ENCODE measurements at regions not wholly inside any gene's neighbourhood (a gene's known extent, or its start where the extent isn't known, plus 50 kb on each side); places are given as distances from the start of the nearest gene placed in this dataset.

DNA sequence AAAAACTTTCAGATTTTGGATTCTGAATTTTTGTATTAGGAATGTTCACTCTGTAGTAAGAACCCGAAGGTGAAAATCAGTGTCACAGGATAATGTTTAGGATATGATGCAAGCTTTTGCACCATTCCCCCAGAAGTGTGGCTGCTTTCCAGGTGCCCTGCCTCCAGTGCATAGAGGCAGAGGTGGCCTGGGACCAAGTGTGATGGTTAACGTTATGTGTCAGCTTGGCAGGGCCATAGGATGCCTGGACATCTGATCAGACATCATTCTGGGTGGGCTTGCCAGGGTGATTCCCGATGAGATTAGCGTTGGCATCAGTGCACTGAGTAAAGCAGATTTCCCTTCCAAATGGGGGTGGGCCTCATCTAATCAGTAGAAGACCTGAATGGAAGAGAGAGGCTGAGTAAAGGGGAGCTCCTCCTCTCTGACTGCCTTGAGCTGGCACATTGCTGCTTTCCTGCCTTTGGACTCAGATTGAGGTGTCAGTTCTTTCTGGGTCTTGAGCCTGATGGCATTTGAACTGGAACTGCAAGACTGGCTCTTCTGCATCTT is 177.4 kb upstream of the HS6ST1 start:
- H3K4me1 Mint-ChIP-seq, result peaks cover 35% of the 10 kb centered on the region
- TF ChIP-seq FOXP4 (CRISPR knock-in tag; IDR thresholded peaks at IDR 0.05), result no peak
- TF ChIP-seq, protein P1, sequence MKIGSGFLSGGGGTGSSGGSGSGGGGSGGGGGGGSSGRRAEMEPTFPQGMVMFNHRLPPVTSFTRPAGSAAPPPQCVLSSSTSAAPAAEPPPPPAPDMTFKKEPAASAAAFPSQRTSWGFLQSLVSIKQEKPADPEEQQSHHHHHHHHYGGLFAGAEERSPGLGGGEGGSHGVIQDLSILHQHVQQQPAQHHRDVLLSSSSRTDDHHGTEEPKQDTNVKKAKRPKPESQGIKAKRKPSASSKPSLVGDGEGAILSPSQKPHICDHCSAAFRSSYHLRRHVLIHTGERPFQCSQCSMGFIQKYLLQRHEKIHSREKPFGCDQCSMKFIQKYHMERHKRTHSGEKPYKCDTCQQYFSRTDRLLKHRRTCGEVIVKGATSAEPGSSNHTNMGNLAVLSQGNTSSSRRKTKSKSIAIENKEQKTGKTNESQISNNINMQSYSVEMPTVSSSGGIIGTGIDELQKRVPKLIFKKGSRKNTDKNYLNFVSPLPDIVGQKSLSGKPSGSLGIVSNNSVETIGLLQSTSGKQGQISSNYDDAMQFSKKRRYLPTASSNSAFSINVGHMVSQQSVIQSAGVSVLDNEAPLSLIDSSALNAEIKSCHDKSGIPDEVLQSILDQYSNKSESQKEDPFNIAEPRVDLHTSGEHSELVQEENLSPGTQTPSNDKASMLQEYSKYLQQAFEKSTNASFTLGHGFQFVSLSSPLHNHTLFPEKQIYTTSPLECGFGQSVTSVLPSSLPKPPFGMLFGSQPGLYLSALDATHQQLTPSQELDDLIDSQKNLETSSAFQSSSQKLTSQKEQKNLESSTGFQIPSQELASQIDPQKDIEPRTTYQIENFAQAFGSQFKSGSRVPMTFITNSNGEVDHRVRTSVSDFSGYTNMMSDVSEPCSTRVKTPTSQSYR (CRISPR knock-in tag; IDR thresholded peaks at IDR 0.05), result no peak
- no peak for TF ChIP-seq ETV6 (CRISPR knock-in tag; IDR thresholded peaks at IDR 0.05)
- TF ChIP-seq, protein P2, sequence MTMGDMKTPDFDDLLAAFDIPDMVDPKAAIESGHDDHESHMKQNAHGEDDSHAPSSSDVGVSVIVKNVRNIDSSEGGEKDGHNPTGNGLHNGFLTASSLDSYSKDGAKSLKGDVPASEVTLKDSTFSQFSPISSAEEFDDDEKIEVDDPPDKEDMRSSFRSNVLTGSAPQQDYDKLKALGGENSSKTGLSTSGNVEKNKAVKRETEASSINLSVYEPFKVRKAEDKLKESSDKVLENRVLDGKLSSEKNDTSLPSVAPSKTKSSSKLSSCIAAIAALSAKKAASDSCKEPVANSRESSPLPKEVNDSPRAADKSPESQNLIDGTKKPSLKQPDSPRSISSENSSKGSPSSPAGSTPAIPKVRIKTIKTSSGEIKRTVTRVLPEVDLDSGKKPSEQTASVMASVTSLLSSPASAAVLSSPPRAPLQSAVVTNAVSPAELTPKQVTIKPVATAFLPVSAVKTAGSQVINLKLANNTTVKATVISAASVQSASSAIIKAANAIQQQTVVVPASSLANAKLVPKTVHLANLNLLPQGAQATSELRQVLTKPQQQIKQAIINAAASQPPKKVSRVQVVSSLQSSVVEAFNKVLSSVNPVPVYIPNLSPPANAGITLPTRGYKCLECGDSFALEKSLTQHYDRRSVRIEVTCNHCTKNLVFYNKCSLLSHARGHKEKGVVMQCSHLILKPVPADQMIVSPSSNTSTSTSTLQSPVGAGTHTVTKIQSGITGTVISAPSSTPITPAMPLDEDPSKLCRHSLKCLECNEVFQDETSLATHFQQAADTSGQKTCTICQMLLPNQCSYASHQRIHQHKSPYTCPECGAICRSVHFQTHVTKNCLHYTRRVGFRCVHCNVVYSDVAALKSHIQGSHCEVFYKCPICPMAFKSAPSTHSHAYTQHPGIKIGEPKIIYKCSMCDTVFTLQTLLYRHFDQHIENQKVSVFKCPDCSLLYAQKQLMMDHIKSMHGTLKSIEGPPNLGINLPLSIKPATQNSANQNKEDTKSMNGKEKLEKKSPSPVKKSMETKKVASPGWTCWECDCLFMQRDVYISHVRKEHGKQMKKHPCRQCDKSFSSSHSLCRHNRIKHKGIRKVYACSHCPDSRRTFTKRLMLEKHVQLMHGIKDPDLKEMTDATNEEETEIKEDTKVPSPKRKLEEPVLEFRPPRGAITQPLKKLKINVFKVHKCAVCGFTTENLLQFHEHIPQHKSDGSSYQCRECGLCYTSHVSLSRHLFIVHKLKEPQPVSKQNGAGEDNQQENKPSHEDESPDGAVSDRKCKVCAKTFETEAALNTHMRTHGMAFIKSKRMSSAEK (CRISPR knock-in tag; IDR thresholded peaks at IDR 0.05; ENCODE audit: borderline replicate concordance), result no peak
- ChIA-PET CTCF (interaction anchor here (1.4 kb wide), 1 partner anchor 9 kb away, joined by 5 read pairs; no protein-coding TSS in a partner anchor), POLR2A (no interaction called here)
- H3K9me3 Mint-ChIP-seq, result no peaks in the 10 kb centered on the region
- no peak for ATAC-seq
- H3K27ac Mint-ChIP-seq, result no peak overlapping the region
- no peak for DNase-seq (ENCODE audit: low spot score)
- H3K27me3 Mint-ChIP-seq (ENCODE audit: low read depth), result no peaks in the 10 kb centered on the region
- H3K36me3 Mint-ChIP-seq, result no peaks in the 10 kb centered on the region
- no peak overlapping the region for H3K4me3 Mint-ChIP-seq

- Mint-ChIP-seq H3K4me1 (peaks cover 29% of the 10 kb centered on the region), H3K36me3 (no peaks in the 10 kb centered on the region), H3K4me3 (no peak overlapping the region), H3K9me3 (no peaks in the 10 kb centered on the region), H3K27me3 (ENCODE audit: low read depth) (no peaks in the 10 kb centered on the region), H3K27ac (no peak overlapping the region)
- ChIA-PET CTCF (interaction anchor here (1.4 kb wide), 1 partner anchor 10 kb away, joined by 5 read pairs; no protein-coding TSS in a partner anchor), POLR2A (no interaction called here)
- no peak for ATAC-seq
- TF ChIP-seq, protein P3, sequence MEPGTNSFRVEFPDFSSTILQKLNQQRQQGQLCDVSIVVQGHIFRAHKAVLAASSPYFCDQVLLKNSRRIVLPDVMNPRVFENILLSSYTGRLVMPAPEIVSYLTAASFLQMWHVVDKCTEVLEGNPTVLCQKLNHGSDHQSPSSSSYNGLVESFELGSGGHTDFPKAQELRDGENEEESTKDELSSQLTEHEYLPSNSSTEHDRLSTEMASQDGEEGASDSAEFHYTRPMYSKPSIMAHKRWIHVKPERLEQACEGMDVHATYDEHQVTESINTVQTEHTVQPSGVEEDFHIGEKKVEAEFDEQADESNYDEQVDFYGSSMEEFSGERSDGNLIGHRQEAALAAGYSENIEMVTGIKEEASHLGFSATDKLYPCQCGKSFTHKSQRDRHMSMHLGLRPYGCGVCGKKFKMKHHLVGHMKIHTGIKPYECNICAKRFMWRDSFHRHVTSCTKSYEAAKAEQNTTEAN (CRISPR knock-in tag; IDR thresholded peaks at IDR 0.05), result no peak
- TF ChIP-seq JUN (CRISPR knock-in tag; IDR thresholded peaks at IDR 0.05), result no peak
- TF ChIP-seq E2F5 (CRISPR knock-in tag; IDR thresholded peaks at IDR 0.05), result no peak
- TF ChIP-seq TEAD1 (CRISPR knock-in tag; IDR thresholded peaks at IDR 0.05), result no peak
- TF ChIP-seq CBFB (CRISPR knock-in tag; IDR thresholded peaks at IDR 0.05; ENCODE audit: low read depth), result no peak
- TF ChIP-seq HMGA2 (CRISPR knock-in tag; IDR thresholded peaks at IDR 0.05), result no peak
- no peak for TF ChIP-seq TEAD4 (CRISPR knock-in tag; IDR thresholded peaks at IDR 0.05)
- TF ChIP-seq ZNF219 (CRISPR knock-in tag; IDR thresholded peaks at IDR 0.05; ENCODE audit: borderline replicate concordance), result no peak
- no peak for TF ChIP-seq RELA (CRISPR knock-in tag; IDR thresholded peaks at IDR 0.05; ENCODE audit: borderline replicate concordance)
- TF ChIP-seq, protein P4, sequence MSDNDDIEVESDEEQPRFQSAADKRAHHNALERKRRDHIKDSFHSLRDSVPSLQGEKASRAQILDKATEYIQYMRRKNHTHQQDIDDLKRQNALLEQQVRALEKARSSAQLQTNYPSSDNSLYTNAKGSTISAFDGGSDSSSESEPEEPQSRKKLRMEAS (CRISPR knock-in tag; IDR thresholded peaks at IDR 0.05), result no peak
- no peak for TF ChIP-seq MYBL2 (CRISPR knock-in tag; IDR thresholded peaks at IDR 0.05)
- no peak for TF ChIP-seq ZNF232 (CRISPR knock-in tag; IDR thresholded peaks at IDR 0.05)
- no peak for TF ChIP-seq NFYB (CRISPR knock-in tag; conservative IDR thresholded peaks at IDR 0.05; ENCODE audit: low read depth)
- DNase-seq (ENCODE audit: low spot score), result no peak
Measured at GRCh38 chr2:128496700-128497099, 178.0 kb upstream of the HS6ST1 start.
